ENCODE measurements at regions not wholly inside any gene's neighbourhood (a gene's known extent, or its start where the extent isn't known, plus 50 kb on each side); places are given as distances from the start of the nearest gene placed in this dataset.

- TF ChIP-seq, protein P1, sequence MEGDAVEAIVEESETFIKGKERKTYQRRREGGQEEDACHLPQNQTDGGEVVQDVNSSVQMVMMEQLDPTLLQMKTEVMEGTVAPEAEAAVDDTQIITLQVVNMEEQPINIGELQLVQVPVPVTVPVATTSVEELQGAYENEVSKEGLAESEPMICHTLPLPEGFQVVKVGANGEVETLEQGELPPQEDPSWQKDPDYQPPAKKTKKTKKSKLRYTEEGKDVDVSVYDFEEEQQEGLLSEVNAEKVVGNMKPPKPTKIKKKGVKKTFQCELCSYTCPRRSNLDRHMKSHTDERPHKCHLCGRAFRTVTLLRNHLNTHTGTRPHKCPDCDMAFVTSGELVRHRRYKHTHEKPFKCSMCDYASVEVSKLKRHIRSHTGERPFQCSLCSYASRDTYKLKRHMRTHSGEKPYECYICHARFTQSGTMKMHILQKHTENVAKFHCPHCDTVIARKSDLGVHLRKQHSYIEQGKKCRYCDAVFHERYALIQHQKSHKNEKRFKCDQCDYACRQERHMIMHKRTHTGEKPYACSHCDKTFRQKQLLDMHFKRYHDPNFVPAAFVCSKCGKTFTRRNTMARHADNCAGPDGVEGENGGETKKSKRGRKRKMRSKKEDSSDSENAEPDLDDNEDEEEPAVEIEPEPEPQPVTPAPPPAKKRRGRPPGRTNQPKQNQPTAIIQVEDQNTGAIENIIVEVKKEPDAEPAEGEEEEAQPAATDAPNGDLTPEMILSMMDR (conservative IDR thresholded peaks at IDR 0.05; ENCODE audit: low read depth, low read length): no peak
- TF ChIP-seq, protein P2, sequence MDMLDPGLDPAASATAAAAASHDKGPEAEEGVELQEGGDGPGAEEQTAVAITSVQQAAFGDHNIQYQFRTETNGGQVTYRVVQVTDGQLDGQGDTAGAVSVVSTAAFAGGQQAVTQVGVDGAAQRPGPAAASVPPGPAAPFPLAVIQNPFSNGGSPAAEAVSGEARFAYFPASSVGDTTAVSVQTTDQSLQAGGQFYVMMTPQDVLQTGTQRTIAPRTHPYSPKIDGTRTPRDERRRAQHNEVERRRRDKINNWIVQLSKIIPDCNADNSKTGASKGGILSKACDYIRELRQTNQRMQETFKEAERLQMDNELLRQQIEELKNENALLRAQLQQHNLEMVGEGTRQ (IDR thresholded peaks at IDR 0.05; ENCODE audit: low read depth, low read length): no peak
- no peak for TF ChIP-seq POLR2A (IDR thresholded peaks at IDR 0.05; ENCODE audit: low read depth, low read length)
Measured at GRCh38 chr3:44003801-44004200, 237.9 kb upstream of the TOPAZ1 start.

Data from IMR-90 (cell line).